Transverse colon (tissue), 4 donors: ENCODE measurements at regions not wholly inside any gene's neighbourhood (a gene's known extent, or its start where the extent isn't known, plus 50 kb on each side); places are given as distances from the start of the nearest gene placed in this dataset.
A peak's percentile ranks its signal among the peaks of the same experiment; 100 is the strongest.

ENCODE experiments used
- DNase-seq: peaks from one replicate; pipeline ENCODE4 v3.0.0-alpha.2; 2019
- H3K27ac ChIP-seq, 4 donors: fragments of 200-600 bp; sonication (generic); 2 replicates each; pipeline ENCODE4 v1.5.1; 2016 to 2018; ENCODE audit warnings: inconsistent platforms in 4 of 4
- H3K27me3 ChIP-seq: fragments of 200-600 bp; sonication (generic); 2 replicates; pipeline ENCODE4 v1.5.1; 2017; ENCODE audit warnings: inconsistent platforms
- H3K36me3 ChIP-seq, 4 donors: fragments of 200-600 bp; sonication (generic); 2 replicates each; pipeline ENCODE4 v1.5.1; 2017 to 2019; ENCODE audit warnings: inconsistent platforms in 4 of 4
- H3K4me1 ChIP-seq, 4 donors: fragments of 200-600 bp; sonication (generic); 2 replicates each; pipeline ENCODE4 v1.5.1; 2017 to 2020; ENCODE audit warnings: inconsistent platforms in 4 of 4
- H3K4me3 ChIP-seq, 4 donors: fragments of 200-600 bp; sonication (generic); 1 replicate in 1 of 4; 2 replicates in 3 of 4; pipeline versions ENCODE4 v1.5.1 to v1.6.1; 2017 to 2019; ENCODE audit warnings: inconsistent platforms in 4 of 4
- H3K9me3 ChIP-seq, 2 donors: fragments of 200-600 bp; sonication (generic); 2 replicates each; pipeline ENCODE4 v1.5.1; 2017 to 2019; ENCODE audit warnings: inconsistent platforms in 2 of 2
- EP300 ChIP-seq: sonication (generic); formaldehyde crosslinking; IDR thresholded peaks from one replicate; pipeline ENCODE4 v1.6.1; 2017; ENCODE audit warnings: antibody characterized with exemption, low read depth
- POLR2A ChIP-seq: fragments of 450-650 bp; IDR thresholded peaks from one replicate; pipeline ENCODE4 v1.6.1; 2016; ENCODE audit warnings: antibody characterized with exemption, mild to moderate bottlenecking, moderate library complexity
- POLR2AphosphoS5 ChIP-seq, 3 donors: sonication (generic); formaldehyde crosslinking; IDR thresholded peaks; one replicate each; pipeline ENCODE4 v1.6.1; 2016; ENCODE audit warnings: antibody characterized with exemption in 3 of 3
- WGBS, 2 donors: methylation state at CpG; one replicate each; pipeline ENCODE4 v1.1.5; 2018; ENCODE audit warnings: low coverage in 1 of 2; 5-methylcytosine and 5-hydroxymethylcytosine counted together
- in situ Hi-C, 4 donors: fragments of 200-750 bp; cut with MboI; loops; one replicate each; pipeline versions ENCODE4 v1.15.0 to v1.15.1; 2017; ENCODE audit warnings: low sequenced_read_pairs in 3 of 4, low pct_ligation_motif_present in 1 of 4, low pct_unique_long_range_greater_than_20kb in 1 of 4
- intact Hi-C: fragments of 100-400 bp; cut with DNase I; formaldehyde crosslinking; loops from one replicate; pipeline ENCODE4 v1.15.1; 2023; ENCODE audit warnings: low total_unique reads
- TF ChIP-seq, protein P1 (sequence below), 5 experiments: fragments of 200-600 bp in 3 of 5; fragments of 450-650 bp in 2 of 5; sonication (generic) in 3 of 5; IDR thresholded peaks; 1 replicate in 2 of 5; 2 replicates in 3 of 5; pipeline ENCODE4 v1.5.1; 2016 to 2017; ENCODE audit warnings: antibody characterized with exemption in 5 of 5, inconsistent platforms in 3 of 5, mild to moderate bottlenecking in 2 of 5, moderate library complexity in 1 of 5

DNA sequence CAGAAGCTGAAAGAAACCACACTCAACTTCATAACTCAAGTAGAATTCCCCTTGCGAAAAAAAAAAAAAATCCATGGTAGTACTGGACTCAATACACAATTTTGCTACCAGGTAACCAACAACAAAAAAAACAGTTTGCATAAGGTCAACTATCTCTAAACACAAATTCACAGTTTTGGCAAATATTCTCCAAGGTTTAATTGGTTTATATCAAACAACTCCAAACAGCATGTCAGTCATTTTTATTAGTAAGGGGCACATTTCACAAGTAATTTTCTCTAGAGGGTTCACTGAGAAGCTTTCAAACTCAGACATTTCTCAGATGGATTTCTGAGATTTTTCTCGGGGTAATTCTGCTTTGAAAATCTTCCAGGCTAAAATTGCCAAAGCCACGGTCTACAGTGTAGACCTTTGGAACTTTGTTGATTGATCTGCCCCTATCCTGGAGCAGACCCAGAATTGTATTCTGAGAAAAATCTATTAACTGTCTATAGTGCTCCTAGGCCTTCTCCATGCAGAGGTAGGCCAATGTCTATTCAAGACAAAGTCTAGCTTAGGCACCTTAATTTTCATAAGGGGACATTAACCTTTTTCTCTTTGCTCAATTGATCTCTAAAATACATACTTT lies 73.7 kb upstream of the NFKB1 start:
- in situ Hi-C loops: loop anchor here in 3 of 4 donors (5.0 to 25.0 kb wide), 3 partner anchors 80 to 185 kb away; partner anchors contain the start of gene SLC39A8 (in 1 of the 3)
- Histone ChIP-seq H3K4me3 (no peak overlapping the region), H3K27ac (no peak overlapping the region), H3K9me3 (no peaks in the 10 kb centered on the region), H3K36me3 (no peaks in the 10 kb centered on the region), H3K4me1 (peaks cover 0 to 10% (median 3%) of the 10 kb centered on the region in 4 donors), H3K27me3 (no peaks in the 10 kb centered on the region)
- intact Hi-C loops: no loop called here
- DNase-seq: no peak
- TF ChIP-seq POLR2A: no peak
- no peak for TF ChIP-seq POLR2AphosphoS5 (IDR thresholded peaks at IDR 0.05)
- TF ChIP-seq EP300: no peak
- 66 to 67% methylated on average over 3 of the region's 3 CpGs for WGBS, 2 donors

DNA sequence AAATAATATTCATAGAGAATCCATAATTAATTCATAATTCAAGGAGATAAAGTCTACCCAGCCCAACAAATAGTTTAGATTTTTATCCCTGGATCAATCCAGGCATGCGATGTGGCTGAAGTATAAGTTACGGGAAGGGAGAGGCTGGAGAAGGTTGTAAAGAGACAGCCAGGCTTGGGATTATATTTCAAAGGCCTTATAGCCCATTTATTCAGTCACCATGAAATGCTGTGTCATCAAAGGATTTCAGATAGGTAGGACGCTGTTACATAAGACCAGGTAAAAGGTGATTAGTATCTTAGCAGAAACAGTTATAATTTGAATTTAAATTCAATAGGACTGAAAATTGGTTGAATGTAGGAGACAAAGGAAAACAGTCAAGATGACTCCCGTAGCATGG lies 73.0 kb upstream of the NFKB1 start:
- in situ Hi-C loops: loop anchor here in 3 of 4 donors (5.0 to 25.0 kb wide), 3 partner anchors 81 to 184 kb away; partner anchors contain the start of gene SLC39A8 (in 1 of the 3)
- Histone ChIP-seq H3K9me3 (no peaks in the 10 kb centered on the region), H3K4me3 (no peak overlapping the region), H3K36me3 (no peaks in the 10 kb centered on the region), H3K27me3 (no peaks in the 10 kb centered on the region), H3K4me1 (peaks cover 0 to 10% (median 3%) of the 10 kb centered on the region in 4 donors), H3K27ac (no peak overlapping the region)
- intact Hi-C loops: no loop called here
- WGBS, 2 donors: 54 to 86% methylated on average over 4 of the region's 4 CpGs
- no peak for DNase-seq
- TF ChIP-seq POLR2A (no peak), EP300 (no peak), POLR2AphosphoS5 (IDR thresholded peaks at IDR 0.05) (no peak)
- TF ChIP-seq, protein P1, sequence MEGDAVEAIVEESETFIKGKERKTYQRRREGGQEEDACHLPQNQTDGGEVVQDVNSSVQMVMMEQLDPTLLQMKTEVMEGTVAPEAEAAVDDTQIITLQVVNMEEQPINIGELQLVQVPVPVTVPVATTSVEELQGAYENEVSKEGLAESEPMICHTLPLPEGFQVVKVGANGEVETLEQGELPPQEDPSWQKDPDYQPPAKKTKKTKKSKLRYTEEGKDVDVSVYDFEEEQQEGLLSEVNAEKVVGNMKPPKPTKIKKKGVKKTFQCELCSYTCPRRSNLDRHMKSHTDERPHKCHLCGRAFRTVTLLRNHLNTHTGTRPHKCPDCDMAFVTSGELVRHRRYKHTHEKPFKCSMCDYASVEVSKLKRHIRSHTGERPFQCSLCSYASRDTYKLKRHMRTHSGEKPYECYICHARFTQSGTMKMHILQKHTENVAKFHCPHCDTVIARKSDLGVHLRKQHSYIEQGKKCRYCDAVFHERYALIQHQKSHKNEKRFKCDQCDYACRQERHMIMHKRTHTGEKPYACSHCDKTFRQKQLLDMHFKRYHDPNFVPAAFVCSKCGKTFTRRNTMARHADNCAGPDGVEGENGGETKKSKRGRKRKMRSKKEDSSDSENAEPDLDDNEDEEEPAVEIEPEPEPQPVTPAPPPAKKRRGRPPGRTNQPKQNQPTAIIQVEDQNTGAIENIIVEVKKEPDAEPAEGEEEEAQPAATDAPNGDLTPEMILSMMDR (IDR thresholded peaks at IDR 0.05): no peak

GRCh38 chr4:102429553-102429952 lies 71.6 kb upstream of the NFKB1 start:
- DNase-seq: no peak
- intact Hi-C loops (no loop called here), in situ Hi-C loops (loop anchor here in 3 of 4 donors (5.0 to 25.0 kb wide), 3 partner anchors 82 to 183 kb away; partner anchors contain the start of gene SLC39A8 (in 1 of the 3))
- WGBS, 2 donors: 87 to 94% methylated on average over 7 of the region's 7 CpGs
- Histone ChIP-seq H3K9me3 (no peaks in the 10 kb centered on the region), H3K4me1 (peaks cover 0 to 10% (median 3%) of the 10 kb centered on the region in 4 donors), H3K27ac (no peak overlapping the region), H3K27me3 (no peaks in the 10 kb centered on the region), H3K36me3 (no peaks in the 10 kb centered on the region), H3K4me3 (no peak overlapping the region)
- TF ChIP-seq, protein P1 (IDR thresholded peaks at IDR 0.05): no peak
- no peak for TF ChIP-seq POLR2AphosphoS5 (IDR thresholded peaks at IDR 0.05)
- no peak for TF ChIP-seq POLR2A
- TF ChIP-seq EP300: no peak

- no peak for DNase-seq
- intact Hi-C loops (no loop called here), in situ Hi-C loops (loop anchor here (5.0 to 25.0 kb wide), 7 partner anchors 83 to 594 kb away; partner anchors contain the start of gene SLC39A8 (in 2 of the 4))
- H3K36me3 ChIP-seq: no peaks in the 10 kb centered on the region
- peak overlapping the region; percentile 44 to 86 (median 52) for H3K4me3 ChIP-seq
- TF ChIP-seq, protein P1 (IDR thresholded peaks at IDR 0.05): no peak
- TF ChIP-seq POLR2AphosphoS5 (IDR thresholded peaks at IDR 0.05) (no peak), POLR2A (no peak), EP300 (no peak)
- peak overlapping the region; percentile 72 to 81 (median 76) for H3K27ac ChIP-seq
- H3K27me3 ChIP-seq: no peaks in the 10 kb centered on the region
- peaks cover 0 to 10% (median 3%) of the 10 kb centered on the region in 4 donors for H3K4me1 ChIP-seq
- WGBS, 2 donors: 0 to 8% methylated on average over 2 of the region's 2 CpGs
- no peaks in the 10 kb centered on the region for H3K9me3 ChIP-seq
These were observed 70.7 kb upstream of the NFKB1 start for GRCh38 chr4:102430461-102430910.
